Panc1 (cell line): ENCODE measurements at regions not wholly inside any gene's neighbourhood (a gene's known extent, or its start where the extent isn't known, plus 50 kb on each side); places are given as distances from the start of the nearest gene placed in this dataset.

Source experiments
- ATAC-seq: fragments of 200-7000 bp; cut with Tn5 transposase; 2 replicates; pipeline ENCODE4 v1.9.1; 2020; ENCODE audit warnings: mild to moderate bottlenecking, moderate library complexity
- BruUV-seq: library from RNA; stranded (reverse); fragments of 400-500 nt; replicated peaks from 2 replicates; lab custom pipeline; 2021; lab: Mats Ljungman, UMichigan
- CTCF ChIA-PET: fragments of 300-600 bp; sonication (Branson Sonifier 250); formaldehyde crosslinking; loops from one replicate; lab custom pipeline; 2022; ENCODE audit warnings: antibody characterized with exemption; lab: Charles Lee
- POLR2A ChIA-PET: fragments of 300-600 bp; sonication (Branson Sonifier 250); formaldehyde crosslinking; loops from one replicate; lab custom pipeline; 2022; ENCODE audit warnings: antibody characterized with exemption; lab: Charles Lee
- DNase-seq: peaks from one replicate; pipeline ENCODE4 v3.0.0-alpha.2; 2010; ENCODE audit warnings: low read depth, low spot score
- H3K27ac ChIP-seq: 2 replicates; pipeline ENCODE4 v1.5.1; 2011; ENCODE audit warnings: mild to moderate bottlenecking, low read length, inconsistent platforms
- H3K27me3 ChIP-seq: fragments of 200-500 bp; sonication (Bioruptor generic); 2 replicates; pipeline ENCODE4 v1.6.0; 2014; ENCODE audit warnings: low read length, inconsistent platforms; ENCODE audit not compliant: control insufficient read depth, insufficient read depth
- H3K36me3 ChIP-seq: fragments of 200-500 bp; sonication (Bioruptor generic); 2 replicates; pipeline ENCODE4 v1.5.1; 2014; ENCODE audit warnings: inconsistent platforms, mild to moderate bottlenecking, low read length, moderate library complexity; ENCODE audit not compliant: control insufficient read depth, insufficient read depth
- H3K4me1 ChIP-seq: 2 replicates; pipeline ENCODE4 v1.5.1; 2011; ENCODE audit warnings: inconsistent platforms, mild to moderate bottlenecking, low read length, moderate library complexity; ENCODE audit not compliant: control insufficient read depth, insufficient read depth
- H3K4me3 ChIP-seq, 2 experiments: 2 replicates each; pipeline ENCODE4 v1.5.1; 2011 to 2012; ENCODE audit warnings: low read depth in 2 of 2, low read length in 2 of 2, mild to moderate bottlenecking in 2 of 2, inconsistent platforms in 1 of 2, moderate library complexity in 1 of 2
- H3K9me3 ChIP-seq: fragments of 200-500 bp; sonication (Bioruptor generic); 2 replicates; pipeline ENCODE4 v1.5.1; 2014; ENCODE audit warnings: low read depth, mild to moderate bottlenecking, inconsistent platforms, low read length, moderate library complexity; ENCODE audit not compliant: control insufficient read depth, insufficient read depth
- CTCF ChIP-seq: fragments of 450-650 bp; IDR thresholded peaks from 2 replicates; pipeline ENCODE4 v1.5.1; 2017; ENCODE audit warnings: mild to moderate bottlenecking
- POLR2AphosphoS5 ChIP-seq: IDR thresholded peaks from 2 replicates; pipeline ENCODE4 v1.6.1; 2012; ENCODE audit warnings: mild to moderate bottlenecking, low read depth, low read length, moderate library complexity
- REST ChIP-seq, 2 experiments: IDR thresholded peaks; 2 replicates each; pipeline ENCODE4 v1.6.1; 2011 to 2012; ENCODE audit warnings: low read depth in 2 of 2, control low read depth in 1 of 2, low read length in 1 of 2, mild to moderate bottlenecking in 1 of 2, moderate library complexity in 1 of 2; ENCODE audit not compliant: insufficient read depth in 1 of 2
- SIN3A ChIP-seq: IDR thresholded peaks from 2 replicates; pipeline ENCODE4 v1.6.1; 2012; ENCODE audit warnings: low read depth, mild to moderate bottlenecking, low read length, moderate library complexity, borderline replicate concordance; ENCODE audit not compliant: insufficient read depth
- TCF7L2 ChIP-seq: IDR thresholded peaks from 2 replicates; pipeline ENCODE4 v1.6.1; 2011; ENCODE audit warnings: mild to moderate bottlenecking, low read depth, low read length, inconsistent platforms
- in situ Hi-C: cut with HindIII; loops from 2 replicates; pipeline ENCODE4 v1.10.0; 2016; ENCODE audit warnings: low sequenced_read_pairs, low pct_unique_long_range_greater_than_20kb
- intact Hi-C: fragments of 100-400 bp; cut with micrococcal nuclease; formaldehyde crosslinking; loops from one replicate; pipeline ENCODE4 v1.10.0; 2022; ENCODE audit not compliant: unreplicated experiment

- POLR2A ChIA-PET: no interaction called here
- TF ChIP-seq SIN3A (no peak), CTCF (no peak), REST (IDR thresholded peaks at IDR 0.05; ENCODE audit: insufficient read depth in 1 of 2, low read depth in 2 of 2, low read length in 1 of 2) (no peak), TCF7L2 (no peak), POLR2AphosphoS5 (no peak)
- no TSS peak for BruUV-seq
Measured at GRCh38 chr13:104357672-104358354, 1291.6 kb upstream of the SLC10A2 start.

DNA sequence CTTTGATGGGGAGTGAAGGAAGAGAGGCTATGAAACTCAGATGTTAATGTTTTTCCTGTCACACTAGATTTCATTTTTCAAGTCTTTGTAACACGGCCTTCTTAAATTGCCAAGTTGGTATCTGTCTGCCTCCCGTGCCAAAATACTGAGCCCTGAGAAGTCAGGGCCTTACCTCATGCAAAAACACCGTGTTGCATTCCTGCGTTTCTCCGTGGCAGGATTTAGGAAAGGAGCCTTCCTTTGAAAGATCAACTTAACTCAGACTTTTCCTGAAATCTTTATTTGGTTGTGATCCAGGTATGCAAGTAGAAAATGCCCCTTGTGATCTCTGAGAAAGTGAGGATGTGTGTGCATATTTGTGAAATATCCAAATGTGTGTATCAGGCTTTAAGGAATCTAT is 1291.0 kb upstream of the SLC10A2 start:
- BruUV-seq: no TSS peak
- Histone ChIP-seq H3K36me3 (no peaks in the 10 kb centered on the region), H3K27me3 (no peaks in the 10 kb centered on the region), H3K4me1 (no peaks in the 10 kb centered on the region), H3K9me3 (no peaks in the 10 kb centered on the region), H3K4me3 (no peak overlapping the region), H3K27ac (no peak overlapping the region)
- DNase-seq: no peak
- ATAC-seq: no peak
- POLR2A ChIA-PET: no interaction called here
- TF ChIP-seq REST (IDR thresholded peaks at IDR 0.05; ENCODE audit: insufficient read depth in 1 of 2, low read depth in 2 of 2, low read length in 1 of 2) (no peak), SIN3A (no peak), TCF7L2 (no peak), CTCF (no peak), POLR2AphosphoS5 (no peak)
- CTCF ChIA-PET: no interaction called here
- intact Hi-C loops: no loop called here
- in situ Hi-C loops: no loop called here

More at GRCh38 chr13:104357672-104358354, 1291.6 kb upstream of the SLC10A2 start:
- Histone ChIP-seq H3K4me1 (no peaks in the 10 kb centered on the region), H3K9me3 (no peaks in the 10 kb centered on the region), H3K4me3 (no peak overlapping the region), H3K27me3 (no peaks in the 10 kb centered on the region), H3K27ac (no peak overlapping the region), H3K36me3 (no peaks in the 10 kb centered on the region)
- ATAC-seq (no peak), DNase-seq (no peak)
- intact Hi-C loops (no loop called here), in situ Hi-C loops (no loop called here)
- CTCF ChIA-PET: no interaction called here
